OCI-LY1 (cell line): ENCODE measurements at regions not wholly inside any gene's neighbourhood (a gene's known extent, or its start where the extent isn't known, plus 50 kb on each side); places are given as distances from the start of the nearest gene placed in this dataset.

Experiments
- H2AFZ ChIP-seq: fragments of 200-600 bp; sonication (generic), shearing (Covaris generic); 2 replicates; pipeline ENCODE4 v1.6.0; 2014; ENCODE audit warnings: antibody characterized with exemption, mild to moderate bottlenecking, low read length
- H3F3A ChIP-seq: fragments of 200-600 bp; sonication (generic), shearing (Covaris generic); 2 replicates; pipeline ENCODE4 v1.6.0; 2014; ENCODE audit warnings: mild to moderate bottlenecking, antibody characterized with exemption, low read length, moderate library complexity; ENCODE audit not compliant: insufficient read depth
- H3K27ac ChIP-seq: fragments of 200-600 bp; sonication (generic); 2 replicates; pipeline ENCODE4 v1.5.1; 2014; ENCODE audit warnings: low read length, mixed run types, mild to moderate bottlenecking, low read depth; ENCODE audit not compliant: poor library complexity, severe bottlenecking
- H3K27me3 ChIP-seq: fragments of 200-600 bp; sonication (generic); 2 replicates; pipeline ENCODE4 v1.6.0; 2014; ENCODE audit warnings: antibody characterized with exemption, mild to moderate bottlenecking, low read length, moderate library complexity; ENCODE audit not compliant: insufficient read depth
- H3K36me3 ChIP-seq: fragments of 200-600 bp; sonication (generic); 2 replicates; pipeline ENCODE4 v1.6.1; 2014; ENCODE audit warnings: mild to moderate bottlenecking, antibody characterized with exemption, low read length, moderate library complexity, mixed read lengths; ENCODE audit not compliant: insufficient read depth
- H3K4me1 ChIP-seq: fragments of 200-600 bp; sonication (generic); 2 replicates; pipeline ENCODE4 v1.5.1; 2014; ENCODE audit warnings: mild to moderate bottlenecking, low read length, moderate library complexity; ENCODE audit not compliant: insufficient read depth, severe bottlenecking
- H3K4me2 ChIP-seq: fragments of 200-600 bp; sonication (generic), shearing (Covaris generic); 2 replicates; pipeline ENCODE4 v1.6.1; 2014; ENCODE audit warnings: low read length
- H3K4me3 ChIP-seq: fragments of 200-600 bp; sonication (generic); 2 replicates; pipeline ENCODE4 v1.5.1; 2014; ENCODE audit warnings: low read length, low read depth, mild to moderate bottlenecking, mixed read lengths; ENCODE audit not compliant: poor library complexity, severe bottlenecking
- H3K79me2 ChIP-seq: fragments of 200-600 bp; shearing (Covaris generic); 2 replicates; pipeline ENCODE4 v1.6.1; 2016; ENCODE audit warnings: mixed run types, low read length, mixed read lengths; ENCODE audit not compliant: insufficient read depth
- H3K9ac ChIP-seq: fragments of 200-600 bp; sonication (generic), shearing (Covaris generic); 2 replicates; pipeline ENCODE4 v1.6.1; 2014; ENCODE audit warnings: mild to moderate bottlenecking, low read length, mixed read lengths
- H3K9me2 ChIP-seq: fragments of 200-600 bp; sonication (generic), shearing (Covaris generic); 2 replicates; pipeline ENCODE4 v1.6.1; 2014; ENCODE audit warnings: low read depth, mild to moderate bottlenecking, low read length, mixed read lengths
- H3K9me3 ChIP-seq: fragments of 200-600 bp; shearing (Covaris generic); 2 replicates; pipeline ENCODE4 v1.6.1; 2014; ENCODE audit warnings: low read length, mixed read lengths
- H4K20me1 ChIP-seq: fragments of 200-600 bp; sonication (generic), shearing (Covaris generic); 2 replicates; pipeline ENCODE4 v1.6.0; 2016; ENCODE audit warnings: mild to moderate bottlenecking, low read length; ENCODE audit not compliant: insufficient read depth
- CTCF ChIP-seq: fragments of 200-600 bp; sonication (generic), shearing (Covaris generic); IDR thresholded peaks from 2 replicates; pipeline ENCODE4 v1.5.1; 2017; ENCODE audit warnings: mild to moderate bottlenecking, antibody characterized with exemption, low read length, moderate library complexity, mixed read lengths
- EZH2 ChIP-seq: fragments of 200-600 bp; sonication (generic), shearing (Covaris generic); IDR thresholded peaks from 2 replicates; pipeline ENCODE4 v1.8.0; 2017; ENCODE audit warnings: borderline replicate concordance, mixed run types, mild to moderate bottlenecking, antibody characterized with exemption, low read length, moderate library complexity, mixed read lengths

GRCh38 chr2:116224610-116225009 lies 1589.9 kb upstream of the DDX18 start:
- Histone ChIP-seq H3F3A (no peaks in the 10 kb centered on the region), H3K4me2 (no peak overlapping the region), H3K27me3 (no peaks in the 10 kb centered on the region), H4K20me1 (no peaks in the 10 kb centered on the region), H3K9me3 (no peaks in the 10 kb centered on the region), H2AFZ (no peak overlapping the region), H3K36me3 (no peaks in the 10 kb centered on the region), H3K4me1 (no peaks in the 10 kb centered on the region), H3K9me2 (no peaks in the 10 kb centered on the region), H3K27ac (no peak overlapping the region), H3K9ac (no peak overlapping the region), H3K79me2 (no peaks in the 10 kb centered on the region), H3K4me3 (no peak overlapping the region)
- TF ChIP-seq EZH2 (no peak), CTCF (no peak)

- no peak overlapping the region for H3K4me3 ChIP-seq
- no peaks in the 10 kb centered on the region for H3K79me2 ChIP-seq
- H3K9me2 ChIP-seq: no peaks in the 10 kb centered on the region
- no peak for TF ChIP-seq CTCF
- no peak for TF ChIP-seq EZH2
- no peaks in the 10 kb centered on the region for H3K9me3 ChIP-seq
- H3F3A ChIP-seq: no peaks in the 10 kb centered on the region
- no peak overlapping the region for H2AFZ ChIP-seq
- no peak overlapping the region for H3K4me2 ChIP-seq
- H3K27me3 ChIP-seq: no peaks in the 10 kb centered on the region
- H4K20me1 ChIP-seq: no peaks in the 10 kb centered on the region
- H3K36me3 ChIP-seq: no peaks in the 10 kb centered on the region
- H3K4me1 ChIP-seq: no peaks in the 10 kb centered on the region
- H3K9ac ChIP-seq: no peak overlapping the region
- no peak overlapping the region for H3K27ac ChIP-seq
Observed at GRCh38 chr2:116238511-116238910, 1576.0 kb upstream of the DDX18 start.

- Histone ChIP-seq H3K9ac (no peak overlapping the region), H2AFZ (no peak overlapping the region), H3K4me1 (no peaks in the 10 kb centered on the region), H3K79me2 (no peaks in the 10 kb centered on the region), H3K9me3 (no peaks in the 10 kb centered on the region), H3F3A (no peaks in the 10 kb centered on the region), H3K9me2 (no peaks in the 10 kb centered on the region), H3K4me3 (no peak overlapping the region), H3K27me3 (no peaks in the 10 kb centered on the region), H3K4me2 (no peak overlapping the region), H3K27ac (no peak overlapping the region), H4K20me1 (no peaks in the 10 kb centered on the region), H3K36me3 (no peaks in the 10 kb centered on the region)
- TF ChIP-seq EZH2: no peak
- TF ChIP-seq CTCF: no peak
Observed at GRCh38 chr2:116250376-116250775, 1564.1 kb upstream of the DDX18 start.
